HCT116 (cell line): ENCODE measurements at regions not wholly inside any gene's neighbourhood (a gene's known extent, or its start where the extent isn't known, plus 50 kb on each side); places are given as distances from the start of the nearest gene placed in this dataset.

Source experiments
- ATAC-seq: fragments of 200-7000 bp; cut with Tn5 transposase; 2 replicates; pipeline ENCODE4 v1.9.1; 2020; ENCODE audit warnings: mild to moderate bottlenecking, moderate library complexity
- BruUV-seq: library from RNA; stranded (reverse); fragments of 400-500 nt; replicated peaks from 2 replicates; lab custom pipeline; 2021; lab: Mats Ljungman, UMichigan
- CTCF ChIA-PET: fragments of 300-600 bp; sonication (Branson Sonifier 250); formaldehyde crosslinking; loops from one replicate; lab custom pipeline; 2021; ENCODE audit warnings: antibody characterized with exemption; lab: Charles Lee
- POLR2A ChIA-PET: fragments of 300-600, 350-600 bp; sonication (Branson Sonifier 250); formaldehyde crosslinking; loops from one replicate; lab custom pipeline; 2021; ENCODE audit warnings: antibody characterized with exemption; lab: Charles Lee
- RAD21 ChIA-PET, 2 experiments: fragments of 300-600 bp; sonication (Branson Sonifier 250); formaldehyde crosslinking; loops; one replicate each; lab custom pipeline; 2023; ENCODE audit warnings: low total read pairs in 2 of 2; ENCODE audit not compliant: uncharacterized antibody in 2 of 2, unreplicated experiment in 2 of 2, low non-redundant PET in 1 of 2; lab: Charles Lee
- DNase-seq: peaks from one replicate; pipeline ENCODE4 v3.0.0-alpha.2; 2010; ENCODE audit warnings: low read depth, low spot score
- H2AFZ ChIP-seq: fragments of 200-600 bp; shearing (Covaris generic), sonication (generic); 2 replicates; pipeline ENCODE4 v1.6.1; 2017; ENCODE audit warnings: low read depth, mixed run types, mixed read lengths, antibody characterized with exemption, low read length; ENCODE audit not compliant: poor library complexity, severe bottlenecking
- H3K27ac ChIP-seq: 2 replicates; pipeline ENCODE4 v1.5.1; 2012; ENCODE audit warnings: low read depth, low read length
- H3K27me3 ChIP-seq: fragments of 200-600 bp; sonication (generic); 2 replicates; pipeline ENCODE4 v1.6.1; 2016; ENCODE audit warnings: mixed run types, low read length, mixed read lengths; ENCODE audit not compliant: insufficient read depth
- H3K36me3 ChIP-seq, 2 experiments: fragments of 200-500 bp in 1 of 2; fragments of 200-600 bp in 1 of 2; sonication (Bioruptor generic) in 1 of 2; sonication (generic) in 1 of 2; 2 replicates each; pipeline versions ENCODE4 v1.5.1 to v1.6.1; 2014 to 2016; ENCODE audit warnings: low read length in 2 of 2, inconsistent platforms in 1 of 2, mixed read lengths in 1 of 2, mixed run types in 1 of 2; ENCODE audit not compliant: insufficient read depth in 2 of 2, control insufficient read depth in 1 of 2
- H3K4me1 ChIP-seq, 2 experiments: fragments of 200-600 bp in 1 of 2; sonication (generic) in 1 of 2; 2 replicates each; pipeline versions ENCODE4 v1.5.1 to v1.6.1; 2012 to 2017; ENCODE audit warnings: low read length in 2 of 2, inconsistent platforms in 1 of 2, mild to moderate bottlenecking in 1 of 2, mixed read lengths in 1 of 2, mixed run types in 1 of 2, moderate library complexity in 1 of 2; ENCODE audit not compliant: insufficient read depth in 2 of 2, control insufficient read depth in 1 of 2
- H3K4me2 ChIP-seq: fragments of 200-600 bp; sonication (generic); 2 replicates; pipeline ENCODE4 v1.6.1; 2017; ENCODE audit warnings: mixed run types, low read length, mixed read lengths
- H3K4me3 ChIP-seq, 2 experiments: fragments of 200-600 bp in 1 of 2; sonication (generic) in 1 of 2; replicated peaks in 1 of 2; 2 replicates each; pipeline ENCODE4 v1.5.1; 2011 to 2016; ENCODE audit warnings: low read length in 2 of 2, control low read depth in 1 of 2, low read depth in 1 of 2, mild to moderate bottlenecking in 1 of 2, mixed read lengths in 1 of 2, mixed run types in 1 of 2
- H3K79me2 ChIP-seq: fragments of 200-600 bp; sonication (generic); 2 replicates; pipeline ENCODE4 v1.6.1; 2017; ENCODE audit warnings: mild to moderate bottlenecking, mixed run types, low read length, moderate library complexity, mixed read lengths; ENCODE audit not compliant: insufficient read depth
- H3K9ac ChIP-seq: fragments of 200-600 bp; sonication (generic); 2 replicates; pipeline ENCODE4 v1.6.1; 2016; ENCODE audit warnings: low read length, mixed read lengths
- H3K9me2 ChIP-seq: fragments of 200-600 bp; sonication (generic), shearing (Covaris generic); 2 replicates; pipeline ENCODE4 v1.6.1; 2017; ENCODE audit warnings: mixed run types, mild to moderate bottlenecking, moderate library complexity; ENCODE audit not compliant: insufficient read depth
- H3K9me3 ChIP-seq, 2 experiments: fragments of 200-500 bp in 1 of 2; fragments of 200-600 bp in 1 of 2; sonication (Bioruptor generic) in 1 of 2; sonication (generic) in 1 of 2; 2 replicates each; pipeline ENCODE4 v1.6.1; 2014 to 2017; ENCODE audit warnings: low read length in 2 of 2, mixed read lengths in 2 of 2, inconsistent platforms in 1 of 2, low read depth in 1 of 2, mild to moderate bottlenecking in 1 of 2, mixed run types in 1 of 2, moderate library complexity in 1 of 2; ENCODE audit not compliant: control insufficient read depth in 1 of 2, insufficient read depth in 1 of 2
- H4K20me1 ChIP-seq: fragments of 200-600 bp; sonication (generic), shearing (Covaris generic); 2 replicates; pipeline ENCODE4 v1.6.1; 2017; ENCODE audit warnings: mixed run types, mild to moderate bottlenecking, moderate library complexity; ENCODE audit not compliant: insufficient read depth
- CEBPB ChIP-seq: IDR thresholded peaks from 2 replicates; pipeline ENCODE4 v1.6.1; 2012; ENCODE audit warnings: low read depth
- EGR1 ChIP-seq: IDR thresholded peaks from 2 replicates; pipeline ENCODE4 v1.6.1; 2012; ENCODE audit warnings: low read depth
- ELF1 ChIP-seq: IDR thresholded peaks from 2 replicates; pipeline ENCODE4 v1.6.1; 2012; ENCODE audit warnings: low read depth, borderline replicate concordance
- EZH2phosphoT487 ChIP-seq: fragments of 200-600 bp; IDR thresholded peaks from 2 replicates; pipeline ENCODE4 v1.6.1; 2018; ENCODE audit warnings: antibody characterized with exemption, borderline replicate concordance
- FOSL1 ChIP-seq: IDR thresholded peaks from 2 replicates; pipeline ENCODE4 v1.6.1; 2012; ENCODE audit warnings: low read depth
- JUND ChIP-seq: IDR thresholded peaks from 2 replicates; pipeline ENCODE4 v1.6.1; 2012
- POLR2A ChIP-seq: IDR thresholded peaks from 2 replicates; pipeline ENCODE4 v1.7.0; 2011; ENCODE audit warnings: borderline replicate concordance; ENCODE audit not compliant: insufficient read depth, insufficient read length; ENCODE audit errors: extremely low read depth
- RAD21 ChIP-seq: IDR thresholded peaks from 2 replicates; pipeline ENCODE4 v1.6.1; 2012; ENCODE audit warnings: low read depth, mild to moderate bottlenecking
- TCF7L2 ChIP-seq: IDR thresholded peaks from 2 replicates; pipeline ENCODE4 v1.7.0; 2011; ENCODE audit warnings: borderline replicate concordance, inconsistent platforms; ENCODE audit not compliant: insufficient read depth, insufficient read length; ENCODE audit errors: extremely low read depth
- YY1 ChIP-seq: IDR thresholded peaks from 2 replicates; pipeline ENCODE4 v1.6.1; 2011; ENCODE audit warnings: low read length, low read depth, moderate library complexity, mild to moderate bottlenecking; ENCODE audit not compliant: insufficient replicate concordance; ENCODE audit errors: extremely low read depth
- ZFX ChIP-seq: fragments of 450-650 bp; IDR thresholded peaks from 2 replicates; pipeline ENCODE4 v1.6.1; 2017
- ZNF274 ChIP-seq: fragments of 200-500 bp; sonication (Bioruptor generic); IDR thresholded peaks from 2 replicates; pipeline ENCODE4 v1.6.1; 2014; ENCODE audit warnings: mild to moderate bottlenecking, low read depth, low read length, inconsistent platforms
- intact Hi-C: fragments of 100-400 bp; cut with micrococcal nuclease; formaldehyde crosslinking; loops from 2 replicates; pipeline ENCODE4 v1.10.0; 2022
- TF ChIP-seq, protein P1 (sequence below): IDR thresholded peaks from 2 replicates; pipeline ENCODE4 v1.6.1; 2012

DNA sequence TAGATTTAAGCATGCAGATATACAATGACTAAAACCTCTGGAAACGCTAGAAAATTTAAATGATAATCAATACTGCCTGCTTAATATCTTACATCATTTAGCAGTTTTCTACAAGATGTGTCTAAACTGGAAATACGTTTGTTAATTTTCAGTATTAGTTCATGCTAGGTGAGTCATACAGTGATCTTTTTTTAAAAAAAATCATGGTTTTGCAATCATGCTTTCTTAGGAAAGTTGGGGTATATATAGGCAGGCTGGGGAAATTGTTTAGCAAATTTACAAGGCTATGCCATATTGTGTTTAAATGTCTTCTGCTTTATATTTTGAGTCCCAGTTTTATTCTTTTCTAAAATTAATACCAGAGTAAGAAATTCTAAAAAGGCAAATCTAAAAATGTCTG is 245.4 kb upstream of the SPRY2 start:
- no TSS peak for BruUV-seq
- ChIA-PET CTCF (no interaction called here), POLR2A (no interaction called here), RAD21 (no interaction called here)
- Histone ChIP-seq H3K4me3 (no peak overlapping the region), H3K36me3 (no peaks in the 10 kb centered on the region), H3K9me2 (no peaks in the 10 kb centered on the region), H3K9me3 (peaks cover 3 to 7% of the 10 kb centered on the region in 2 experiments; a peak in 2 of 4 replicates), H3K79me2 (no peaks in the 10 kb centered on the region), H3K4me1 (no peaks in the 10 kb centered on the region), H3K27me3 (no peaks in the 10 kb centered on the region), H3K27ac (no peak overlapping the region), H3K4me2 (no peak overlapping the region), H4K20me1 (no peaks in the 10 kb centered on the region), H2AFZ (no peak overlapping the region), H3K9ac (no peak overlapping the region)
- DNase-seq (no peak), ATAC-seq (no peak)
- intact Hi-C loops: no loop called here
- TF ChIP-seq POLR2A (no peak), EGR1 (no peak), TCF7L2 (no peak), RAD21 (no peak), YY1 (no peak), ZNF274 (no peak), FOSL1 (no peak)
- TF ChIP-seq, protein P1, sequence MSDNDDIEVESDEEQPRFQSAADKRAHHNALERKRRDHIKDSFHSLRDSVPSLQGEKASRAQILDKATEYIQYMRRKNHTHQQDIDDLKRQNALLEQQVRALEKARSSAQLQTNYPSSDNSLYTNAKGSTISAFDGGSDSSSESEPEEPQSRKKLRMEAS: no peak

DNA sequence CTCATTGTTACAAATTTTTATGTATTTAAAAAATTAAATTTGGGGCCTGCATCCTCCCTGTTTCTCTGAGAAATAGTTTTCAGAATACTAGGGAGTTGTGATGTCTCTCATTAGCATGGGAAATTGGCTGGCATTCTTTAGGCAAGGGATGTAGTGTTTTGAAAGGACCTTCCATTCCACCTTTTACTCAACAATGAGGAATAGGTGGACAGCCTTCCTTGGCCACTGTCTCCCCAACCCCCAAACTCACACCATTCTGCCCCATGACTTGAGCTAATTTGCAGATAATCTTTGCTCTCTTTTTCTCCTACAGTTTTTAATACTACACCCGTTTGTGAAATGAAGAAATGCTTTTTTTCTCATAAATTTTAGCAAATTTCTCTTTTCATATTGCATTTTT is 244.6 kb upstream of the SPRY2 start:
- Histone ChIP-seq H3K27me3 (no peaks in the 10 kb centered on the region), H2AFZ (no peak overlapping the region), H3K9me3 (peaks cover 3 to 7% of the 10 kb centered on the region in 2 experiments; a peak in 2 of 4 replicates), H3K4me3 (no peak overlapping the region), H3K4me1 (no peaks in the 10 kb centered on the region), H3K79me2 (no peaks in the 10 kb centered on the region), H3K27ac (no peak overlapping the region), H3K4me2 (no peak overlapping the region), H3K9me2 (no peaks in the 10 kb centered on the region), H3K36me3 (no peaks in the 10 kb centered on the region), H4K20me1 (no peaks in the 10 kb centered on the region), H3K9ac (no peak overlapping the region)
- intact Hi-C loops: no loop called here
- POLR2A ChIA-PET: no interaction called here
- RAD21 ChIA-PET: no interaction called here
- ATAC-seq (no peak), DNase-seq (no peak)
- no TSS peak for BruUV-seq
- no peak for TF ChIP-seq CEBPB
- TF ChIP-seq EZH2phosphoT487: no peak
- no peak for TF ChIP-seq ELF1
- no peak for TF ChIP-seq JUND
- TF ChIP-seq FOSL1: no peak
- no peak for TF ChIP-seq ZFX
- CTCF ChIA-PET: no interaction called here
